Stimulated activated CD4-positive, alpha-beta T cell treated with anti-CD3 and anti-CD28 coated beads, TNF-alpha, amount 100 ng/mL, for 48 hours (primary cell): ENCODE measurements at regions not wholly inside any gene's neighbourhood (a gene's known extent, or its start where the extent isn't known, plus 50 kb on each side); places are given as distances from the start of the nearest gene placed in this dataset.
"Not testable (repeated sequence)": the region's sequence is repeated elsewhere in the genome, so short reads cannot be mapped to it uniquely, and the experiment has no call there.

Source experiments
- DNase-seq, 3 donors: peaks; one replicate each; pipeline ENCODE4 v3.0.0-alpha.2; 2020; ENCODE audit warnings: low read depth in 3 of 3

- DNase-seq, result no peak
These were observed 1052.8 kb upstream of the SPRY2 start for GRCh38 chr13:81393721-81394120.

DNA sequence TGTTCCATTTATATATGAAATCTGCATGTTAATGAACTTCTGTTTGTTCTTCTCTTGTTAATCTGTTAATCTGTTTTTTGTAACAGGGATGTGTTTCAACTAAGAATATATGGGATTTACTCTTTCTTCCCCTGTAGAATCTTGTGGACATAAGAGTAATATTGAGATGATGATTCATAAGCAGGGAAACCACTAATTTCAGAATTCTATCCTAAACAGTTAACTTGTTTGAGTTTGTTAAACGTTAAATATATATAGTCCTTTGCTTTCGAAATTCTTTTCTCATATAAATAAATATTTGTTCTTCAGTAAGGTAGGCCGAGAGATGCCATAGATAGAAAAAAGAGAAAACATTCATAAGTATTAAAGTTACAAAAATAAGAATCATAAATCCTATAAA is 1052.2 kb upstream of the SPRY2 start:
- no peak for DNase-seq

DNA sequence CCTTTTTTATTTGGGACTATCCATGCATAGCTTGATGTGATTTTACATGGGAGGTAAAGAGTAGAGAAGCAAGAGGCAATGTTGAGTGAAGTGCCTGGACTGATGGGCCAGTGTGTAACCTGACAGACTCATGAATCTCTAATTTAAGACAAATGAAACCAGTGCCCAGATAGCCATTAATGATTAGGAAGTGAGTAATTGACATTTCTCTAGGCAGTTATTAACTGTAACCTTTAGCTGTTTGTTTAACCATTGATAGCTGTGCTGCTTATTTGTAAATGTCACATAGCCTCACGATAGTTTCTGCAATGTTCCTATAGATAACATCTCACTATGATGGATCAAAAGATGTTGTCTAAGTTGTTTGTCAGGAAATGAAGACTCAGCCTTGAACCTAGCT is 1047.5 kb upstream of the SPRY2 start:
- DNase-seq, result no peak

- DNase-seq, result no peak
These were observed 1042.5 kb upstream of the SPRY2 start for GRCh38 chr13:81383444-81383843.

DNA sequence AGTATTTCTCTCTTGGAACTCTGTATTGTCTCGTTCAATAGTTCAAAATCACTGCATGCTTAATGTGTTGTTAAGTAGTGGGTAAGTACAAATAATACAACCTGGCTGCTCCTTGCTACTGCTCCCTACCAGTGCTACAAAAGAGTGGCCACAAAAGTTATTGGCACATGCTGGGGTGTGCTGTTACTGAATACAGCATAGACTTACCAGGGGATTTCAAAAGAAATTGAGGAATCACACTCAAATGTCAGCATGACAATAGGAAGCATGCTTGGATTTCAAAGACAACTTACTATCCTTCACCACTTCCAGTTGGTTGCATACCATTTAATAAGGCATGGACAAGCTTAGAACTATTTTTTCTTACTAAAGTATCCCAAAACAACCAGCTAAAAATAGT is 1041.3 kb upstream of the SPRY2 start:
- no peak for DNase-seq

- DNase-seq, result no peak
These were observed 1040.6 kb upstream of the SPRY2 start for GRCh38 chr13:81381560-81381959.

GRCh38 chr13:81379183-81379582 is 1038.3 kb upstream of the SPRY2 start:
- no peak for DNase-seq

DNA sequence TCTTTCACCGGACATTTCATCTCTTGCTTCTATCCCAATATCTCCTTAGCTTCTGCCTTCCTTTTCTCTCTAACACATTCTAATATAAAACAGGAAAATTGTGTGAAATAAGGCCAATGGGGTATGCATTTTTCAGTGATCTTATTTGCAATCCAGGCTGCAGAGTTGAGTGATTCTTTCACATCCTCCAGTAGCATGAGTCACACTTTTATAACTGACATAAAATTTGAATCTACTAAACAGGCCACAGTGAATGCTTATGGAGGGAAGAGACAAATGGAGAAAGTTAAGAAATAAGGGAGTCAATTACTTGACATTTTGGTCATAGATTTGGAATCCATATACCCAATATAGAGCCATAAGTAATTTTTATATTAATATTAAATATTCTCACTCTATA is 1037.0 kb upstream of the SPRY2 start:
- no peak for DNase-seq

DNA sequence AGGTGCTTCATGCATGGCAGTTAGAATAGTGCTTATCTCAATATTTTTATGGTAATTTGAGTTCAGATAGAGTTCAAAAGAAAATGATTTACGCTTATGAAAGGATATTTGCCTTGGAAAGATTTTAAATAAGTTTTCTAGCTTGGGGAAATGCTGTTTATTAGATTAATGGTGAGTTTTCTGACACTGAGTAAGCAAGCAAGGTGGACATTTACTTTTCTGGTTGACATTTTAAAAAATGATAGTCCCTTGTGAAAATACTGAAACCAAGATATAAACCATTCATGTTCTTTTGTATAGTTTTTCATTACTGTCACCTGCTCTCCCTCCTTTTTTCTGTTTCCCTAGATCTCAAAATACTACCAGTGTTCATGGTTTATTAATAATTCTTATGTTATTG is 1034.8 kb upstream of the SPRY2 start:
- no peak for DNase-seq

DNA sequence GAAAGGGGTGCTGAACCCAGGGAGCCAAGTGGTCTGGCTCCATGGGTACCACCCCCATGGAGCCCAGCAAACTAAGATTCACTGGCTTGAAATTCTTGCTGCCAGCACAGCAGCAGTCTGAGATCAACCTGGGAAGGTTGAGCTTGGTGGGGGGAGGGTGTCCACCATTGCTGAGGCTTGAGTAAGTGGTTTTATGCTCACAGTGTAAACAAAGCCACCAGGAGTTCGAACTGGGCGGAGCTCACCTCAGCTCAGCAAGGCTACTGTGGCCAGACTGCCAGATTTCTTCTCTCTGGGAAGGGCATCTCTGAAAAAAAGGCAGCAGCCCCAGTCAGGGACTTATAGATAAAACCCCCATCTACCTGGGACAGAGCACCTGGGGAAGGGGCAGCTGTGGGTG is 1021.8 kb upstream of the SPRY2 start:
- DNase-seq, result not testable (repeated sequence)

DNA sequence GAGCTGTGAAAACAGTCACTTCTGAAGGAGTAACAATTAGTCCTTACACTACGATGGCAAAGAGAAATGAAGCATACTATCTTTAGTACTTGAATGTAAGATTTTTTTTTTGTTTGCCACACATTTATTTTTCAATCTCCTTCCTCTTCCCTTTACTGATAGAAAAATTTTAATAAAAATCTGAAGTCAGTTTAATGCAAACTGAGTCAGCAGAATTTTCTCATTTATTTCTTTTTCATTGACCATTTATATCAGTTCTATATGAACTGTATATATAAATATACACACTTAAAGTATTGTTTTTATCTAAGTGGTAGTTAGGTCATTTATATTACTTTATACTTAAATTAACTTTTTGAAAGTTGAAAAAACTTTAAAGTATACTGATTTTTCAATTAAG is 1009.1 kb upstream of the SPRY2 start:
- no peak for DNase-seq

DNA sequence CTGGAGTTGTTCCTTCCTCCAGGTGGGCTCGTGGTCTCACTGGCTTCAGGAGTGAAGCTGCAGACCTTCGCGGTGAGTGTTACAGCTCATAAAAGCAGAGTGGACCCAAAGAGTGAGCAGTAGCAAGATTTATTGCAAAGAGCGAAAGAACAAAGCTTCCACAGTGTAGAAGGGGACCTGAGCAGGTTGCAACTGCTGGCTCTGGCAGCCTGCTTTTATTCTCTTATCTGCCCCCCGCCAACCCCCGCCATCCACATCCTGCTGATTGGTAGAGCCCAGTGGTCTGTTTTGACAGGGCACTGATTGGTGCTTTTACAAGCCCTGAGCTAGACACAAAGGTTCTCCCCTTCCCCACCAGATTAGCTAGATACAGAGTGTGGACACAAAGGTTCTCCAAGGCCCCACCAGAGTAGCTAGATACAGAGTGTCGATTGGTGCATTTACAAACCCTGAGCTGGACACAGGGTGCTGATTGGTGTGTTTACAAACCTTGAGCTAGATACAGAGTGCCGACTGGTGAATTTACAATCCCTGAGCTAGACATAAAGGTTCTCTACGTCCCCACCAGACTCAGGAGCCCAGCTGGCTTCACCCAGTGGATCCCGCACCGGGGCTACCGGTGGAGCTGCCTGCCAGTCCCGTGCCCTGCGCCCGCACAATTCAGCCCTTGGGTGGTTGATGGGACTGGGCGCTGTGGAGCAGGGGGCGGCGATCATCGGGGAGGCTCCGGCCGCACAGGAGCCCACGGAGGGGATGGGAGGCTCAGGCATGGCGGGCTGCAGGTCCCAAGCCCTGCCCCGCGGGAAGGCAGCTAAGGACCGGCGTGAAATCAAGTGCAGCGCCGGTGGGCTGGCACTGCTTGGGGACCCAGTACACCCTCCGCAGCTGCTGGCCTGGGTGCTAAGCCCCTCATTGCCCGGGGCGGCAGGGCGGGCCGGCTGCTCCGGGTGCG is 999.5 kb upstream of the SPRY2 start:
- not testable (repeated sequence) for DNase-seq

DNA sequence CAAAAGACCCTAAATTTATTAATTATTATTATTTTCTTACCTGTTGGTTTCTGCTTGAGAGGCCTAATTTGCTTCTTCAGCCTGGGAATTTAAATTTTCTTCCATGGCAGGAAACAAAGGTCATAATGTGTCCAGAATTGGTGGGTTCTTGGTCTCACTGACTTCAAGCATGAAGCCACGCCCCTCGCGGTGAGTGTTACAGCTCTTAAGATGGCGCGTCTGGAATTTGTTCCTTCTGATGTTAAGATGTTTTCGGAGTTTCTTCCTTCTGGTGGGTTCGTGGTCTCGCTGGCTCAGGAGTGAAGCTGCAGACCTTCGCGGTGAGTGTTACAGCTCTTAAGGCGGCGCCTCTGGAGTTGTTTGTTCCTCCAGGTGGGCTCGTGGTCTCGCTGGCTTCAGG is 998.7 kb upstream of the SPRY2 start:
- DNase-seq, result not testable (repeated sequence)

DNA sequence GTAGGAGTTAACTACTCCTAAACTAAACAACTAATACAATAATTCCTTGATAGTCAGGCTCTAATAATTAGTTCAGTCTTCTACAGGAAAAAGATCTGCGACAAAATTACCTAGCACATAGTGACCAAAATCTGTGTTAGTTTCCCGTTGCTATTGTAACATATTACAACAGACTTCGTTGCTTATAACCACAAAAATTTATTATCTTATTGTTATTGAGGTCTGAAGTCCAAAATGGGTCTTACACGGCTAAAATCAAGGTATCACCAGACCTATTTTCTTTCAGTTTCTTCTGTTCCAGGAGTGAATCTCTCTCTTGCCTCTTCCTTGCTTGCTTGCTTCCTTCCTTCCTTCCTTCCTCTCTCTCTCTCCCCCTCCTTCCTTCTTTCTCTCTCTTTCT is 993.6 kb upstream of the SPRY2 start:
- DNase-seq, result no peak

DNA sequence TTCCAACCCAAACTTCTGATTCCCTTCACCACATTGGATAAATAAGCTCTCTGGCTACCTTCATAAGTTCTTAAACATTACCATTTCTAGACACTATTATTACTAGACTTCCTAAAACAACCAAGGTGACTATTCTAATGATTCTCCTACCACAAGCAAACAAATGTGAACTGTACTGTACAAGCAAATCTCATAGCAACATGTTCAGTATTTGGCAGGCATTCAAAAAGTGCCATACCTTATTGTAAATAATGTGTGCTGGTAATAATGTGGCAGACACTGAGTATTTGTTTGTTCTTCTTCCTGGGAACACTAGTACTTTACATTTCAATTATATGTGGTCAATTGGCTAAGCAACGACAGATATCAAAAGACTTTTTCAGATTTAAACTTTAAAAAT is 986.0 kb upstream of the SPRY2 start:
- DNase-seq, result no peak

GRCh38 chr13:81320516-81320915 is 979.6 kb upstream of the SPRY2 start:
- no peak for DNase-seq

DNA sequence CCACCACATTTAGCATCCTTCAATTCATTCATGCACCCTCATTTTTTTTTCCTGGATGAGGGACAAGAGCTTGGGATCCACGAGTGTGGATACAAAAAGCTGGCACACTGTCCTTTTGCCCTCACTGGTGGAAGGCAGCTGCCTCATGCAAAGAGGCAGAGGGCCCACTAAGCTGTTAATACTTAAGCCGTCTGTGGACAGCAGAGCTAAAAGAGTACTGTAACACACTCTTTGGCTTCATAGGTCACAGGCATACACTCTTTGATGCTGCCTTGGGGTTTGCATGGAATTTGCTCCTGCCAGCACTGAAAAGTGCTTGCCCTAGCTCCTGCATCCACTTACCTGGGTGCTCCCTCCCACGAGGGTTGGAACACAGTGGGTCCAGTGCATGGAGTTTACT is 978.4 kb upstream of the SPRY2 start:
- DNase-seq, result no peak

- DNase-seq, result no peak
These were observed 977.5 kb upstream of the SPRY2 start for GRCh38 chr13:81318231-81319019.

DNA sequence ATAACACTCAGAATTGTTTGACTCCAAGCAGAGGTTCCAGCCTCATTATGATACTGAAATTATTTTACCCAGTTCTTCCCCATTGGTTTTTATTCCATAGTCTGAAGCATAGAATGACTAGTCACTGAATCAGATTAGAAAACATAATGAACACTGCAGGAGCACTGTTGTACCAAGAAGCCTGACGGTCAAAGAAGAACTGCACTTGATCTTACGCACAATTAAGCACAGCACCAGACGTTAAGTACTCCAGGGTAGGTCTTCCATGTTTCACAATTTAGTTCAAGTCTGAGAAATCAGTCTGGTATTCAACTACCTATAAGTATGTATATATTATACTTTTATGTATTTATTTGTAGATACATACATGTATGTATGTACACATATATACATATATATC is 973.5 kb upstream of the SPRY2 start:
- no peak for DNase-seq

DNA sequence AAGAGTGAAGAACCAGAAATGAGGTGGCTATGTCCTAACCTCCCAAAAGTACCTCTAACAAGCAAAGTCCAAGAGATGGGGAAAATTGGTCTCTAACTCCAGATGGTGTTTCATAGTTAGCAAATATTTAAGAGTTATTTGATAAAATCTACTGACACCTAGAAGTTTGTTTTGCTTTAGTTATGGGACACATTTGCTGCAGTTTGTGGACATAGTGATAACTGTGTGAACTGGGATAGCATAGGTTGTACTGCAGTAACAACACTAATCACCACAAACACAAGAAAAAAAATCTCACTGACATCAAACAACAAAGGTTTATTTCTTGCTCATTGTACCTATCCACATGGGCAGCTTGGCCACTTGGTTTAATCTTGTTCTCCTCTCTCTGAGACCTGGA is 965.0 kb upstream of the SPRY2 start:
- no peak for DNase-seq

GRCh38 chr13:81304121-81304659 is 963.3 kb upstream of the SPRY2 start:
- DNase-seq, result no peak

- no peak for DNase-seq
These were observed 961.8 kb upstream of the SPRY2 start for GRCh38 chr13:81302677-81303076.

DNA sequence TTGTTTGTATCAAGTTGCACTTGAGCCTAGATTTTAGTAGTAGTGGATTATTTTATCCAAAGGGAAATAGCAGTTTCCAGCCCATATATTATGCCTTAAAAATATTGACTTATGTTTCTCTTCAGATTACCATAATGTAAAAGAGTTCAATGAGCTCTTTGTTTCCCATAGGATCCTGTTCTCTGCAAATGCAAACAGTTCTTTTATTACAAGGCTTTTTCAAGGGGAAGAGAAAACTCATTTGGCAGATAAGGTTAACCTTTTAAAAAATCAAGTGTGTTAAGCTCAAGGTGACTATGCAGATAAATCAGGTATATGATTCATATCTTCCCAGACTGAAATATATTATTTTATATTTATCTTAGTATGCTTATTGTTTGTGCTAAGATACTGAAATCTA is 961.2 kb upstream of the SPRY2 start:
- DNase-seq, result no peak
